ENCODE measurements at regions not wholly inside any gene's neighbourhood (a gene's known extent, or its start where the extent isn't known, plus 50 kb on each side); places are given as distances from the start of the nearest gene placed in this dataset.

DNA sequence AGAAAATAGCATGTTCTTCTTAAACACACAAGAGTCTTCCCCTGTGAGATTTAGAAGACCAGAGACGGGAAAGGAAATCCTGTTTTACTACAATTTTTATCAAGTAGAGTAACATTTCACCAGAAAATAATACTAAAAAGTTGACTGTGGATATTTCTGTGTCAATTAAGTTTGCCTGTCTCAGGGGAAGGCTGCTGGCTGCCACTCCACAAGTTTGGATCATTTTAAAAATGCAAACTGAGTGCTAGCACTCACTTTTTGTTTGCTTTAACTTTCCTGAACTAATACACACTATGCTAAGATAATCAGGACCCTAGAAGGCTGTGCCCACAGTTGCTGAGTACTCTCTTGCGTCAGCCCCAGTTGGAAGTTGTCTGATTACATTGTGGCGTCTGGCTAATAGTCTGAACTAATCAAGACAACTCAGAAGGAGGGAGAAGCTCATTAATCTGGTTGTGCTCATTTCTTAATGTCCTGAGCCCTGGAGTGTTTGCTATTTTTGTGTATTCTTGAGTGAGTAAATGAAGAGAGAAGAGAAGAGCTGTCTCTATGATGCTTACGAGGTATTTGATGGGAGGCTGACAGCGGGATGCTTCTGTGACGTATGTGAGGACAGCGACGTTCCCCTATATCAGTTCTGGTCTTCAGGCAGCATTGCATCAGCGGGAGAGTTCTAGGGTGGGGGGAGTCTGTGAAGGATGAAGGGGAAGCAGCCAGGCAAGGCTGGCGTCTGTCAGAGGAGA lies 664.2 kb downstream of the QKI start:
- TF ChIP-seq SIN3A (IDR thresholded peaks at IDR 0.05; ENCODE audit: borderline replicate concordance, insufficient read depth, low read length) (no peak), FOXP2 (optimal IDR thresholded peaks at IDR 0.05; ENCODE audit: borderline replicate concordance, extremely low read depth, extremely low read length, insufficient read depth) (no peak), POLR2AphosphoS5 (IDR thresholded peaks at IDR 0.05; ENCODE audit: low read depth, low read length) (no peak), TAF1 (IDR thresholded peaks at IDR 0.05; ENCODE audit: borderline replicate concordance, insufficient read depth, low read length) (no peak)
- TF ChIP-seq, protein P1, sequence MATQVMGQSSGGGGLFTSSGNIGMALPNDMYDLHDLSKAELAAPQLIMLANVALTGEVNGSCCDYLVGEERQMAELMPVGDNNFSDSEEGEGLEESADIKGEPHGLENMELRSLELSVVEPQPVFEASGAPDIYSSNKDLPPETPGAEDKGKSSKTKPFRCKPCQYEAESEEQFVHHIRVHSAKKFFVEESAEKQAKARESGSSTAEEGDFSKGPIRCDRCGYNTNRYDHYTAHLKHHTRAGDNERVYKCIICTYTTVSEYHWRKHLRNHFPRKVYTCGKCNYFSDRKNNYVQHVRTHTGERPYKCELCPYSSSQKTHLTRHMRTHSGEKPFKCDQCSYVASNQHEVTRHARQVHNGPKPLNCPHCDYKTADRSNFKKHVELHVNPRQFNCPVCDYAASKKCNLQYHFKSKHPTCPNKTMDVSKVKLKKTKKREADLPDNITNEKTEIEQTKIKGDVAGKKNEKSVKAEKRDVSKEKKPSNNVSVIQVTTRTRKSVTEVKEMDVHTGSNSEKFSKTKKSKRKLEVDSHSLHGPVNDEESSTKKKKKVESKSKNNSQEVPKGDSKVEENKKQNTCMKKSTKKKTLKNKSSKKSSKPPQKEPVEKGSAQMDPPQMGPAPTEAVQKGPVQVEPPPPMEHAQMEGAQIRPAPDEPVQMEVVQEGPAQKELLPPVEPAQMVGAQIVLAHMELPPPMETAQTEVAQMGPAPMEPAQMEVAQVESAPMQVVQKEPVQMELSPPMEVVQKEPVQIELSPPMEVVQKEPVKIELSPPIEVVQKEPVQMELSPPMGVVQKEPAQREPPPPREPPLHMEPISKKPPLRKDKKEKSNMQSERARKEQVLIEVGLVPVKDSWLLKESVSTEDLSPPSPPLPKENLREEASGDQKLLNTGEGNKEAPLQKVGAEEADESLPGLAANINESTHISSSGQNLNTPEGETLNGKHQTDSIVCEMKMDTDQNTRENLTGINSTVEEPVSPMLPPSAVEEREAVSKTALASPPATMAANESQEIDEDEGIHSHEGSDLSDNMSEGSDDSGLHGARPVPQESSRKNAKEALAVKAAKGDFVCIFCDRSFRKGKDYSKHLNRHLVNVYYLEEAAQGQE (IDR thresholded peaks at IDR 0.05; ENCODE audit: insufficient read depth in 1 of 2, low read depth in 2 of 2, low read length in 2 of 2), result no peak

DNA sequence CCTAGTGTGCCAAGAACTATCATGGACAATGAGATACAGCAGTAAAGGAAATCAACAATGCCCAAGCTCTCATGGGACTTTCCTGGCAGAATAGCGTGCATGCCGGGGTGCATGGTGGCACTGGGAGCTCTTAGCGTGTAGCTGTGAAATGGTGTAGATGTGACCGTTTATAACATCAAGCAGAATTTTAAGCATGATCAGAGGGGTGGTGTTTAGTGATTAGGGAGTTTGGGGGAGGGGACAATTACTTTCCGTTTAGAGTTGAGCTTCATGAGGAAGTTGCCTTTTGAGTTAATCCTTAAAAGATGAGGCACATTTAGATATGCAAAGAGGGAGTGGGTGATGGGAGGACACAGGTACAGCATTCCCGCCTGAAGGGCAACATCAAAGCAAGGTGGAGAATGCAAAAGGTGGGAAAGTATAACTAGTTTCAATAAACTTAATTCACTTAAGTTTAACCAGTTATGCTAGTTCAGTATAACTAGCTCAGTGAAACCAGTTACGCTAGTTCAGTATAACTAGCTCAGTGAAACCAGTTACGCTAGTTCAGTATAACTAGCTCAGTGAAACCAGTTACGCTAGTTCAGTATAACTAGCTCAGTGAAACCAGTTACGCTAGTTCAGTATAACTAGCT lies 661.6 kb downstream of the QKI start:
- TF ChIP-seq FOXP2 (optimal IDR thresholded peaks at IDR 0.05; ENCODE audit: borderline replicate concordance, extremely low read depth, extremely low read length, insufficient read depth) (no peak), SIN3A (IDR thresholded peaks at IDR 0.05; ENCODE audit: borderline replicate concordance, insufficient read depth, low read length) (no peak), POLR2AphosphoS5 (IDR thresholded peaks at IDR 0.05; ENCODE audit: low read depth, low read length) (no peak)
- TF ChIP-seq, protein P1 (IDR thresholded peaks at IDR 0.05; ENCODE audit: insufficient read depth in 1 of 2, low read depth in 2 of 2, low read length in 2 of 2), result no peak

DNA sequence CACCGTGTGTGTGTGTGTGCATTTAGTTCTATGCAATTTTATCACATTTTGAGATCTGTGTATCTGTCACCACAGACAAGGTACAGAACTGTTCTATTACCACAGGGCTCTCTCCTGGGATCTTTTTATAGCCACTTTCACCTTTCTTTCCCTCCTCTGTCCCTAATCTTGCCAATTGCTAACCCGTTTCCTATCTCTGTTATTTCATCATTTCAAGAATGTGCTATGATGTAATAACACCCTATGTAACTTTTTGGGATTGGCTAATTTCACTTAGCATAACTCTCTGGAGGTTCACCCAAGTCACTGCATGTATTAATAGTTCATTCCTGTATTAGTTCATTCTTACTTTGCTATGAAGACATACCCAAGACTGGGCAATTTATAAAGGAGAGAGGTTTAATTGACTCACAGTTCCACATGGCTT lies 657.7 kb downstream of the QKI start:
- TF ChIP-seq, protein P1 (IDR thresholded peaks at IDR 0.05; ENCODE audit: insufficient read depth in 1 of 2, low read depth in 2 of 2, low read length in 2 of 2), result no peak
- TF ChIP-seq SIN3A (IDR thresholded peaks at IDR 0.05; ENCODE audit: borderline replicate concordance, insufficient read depth, low read length) (no peak), TAF1 (IDR thresholded peaks at IDR 0.05; ENCODE audit: borderline replicate concordance, insufficient read depth, low read length) (no peak), POLR2AphosphoS5 (IDR thresholded peaks at IDR 0.05; ENCODE audit: low read depth, low read length) (no peak)

DNA sequence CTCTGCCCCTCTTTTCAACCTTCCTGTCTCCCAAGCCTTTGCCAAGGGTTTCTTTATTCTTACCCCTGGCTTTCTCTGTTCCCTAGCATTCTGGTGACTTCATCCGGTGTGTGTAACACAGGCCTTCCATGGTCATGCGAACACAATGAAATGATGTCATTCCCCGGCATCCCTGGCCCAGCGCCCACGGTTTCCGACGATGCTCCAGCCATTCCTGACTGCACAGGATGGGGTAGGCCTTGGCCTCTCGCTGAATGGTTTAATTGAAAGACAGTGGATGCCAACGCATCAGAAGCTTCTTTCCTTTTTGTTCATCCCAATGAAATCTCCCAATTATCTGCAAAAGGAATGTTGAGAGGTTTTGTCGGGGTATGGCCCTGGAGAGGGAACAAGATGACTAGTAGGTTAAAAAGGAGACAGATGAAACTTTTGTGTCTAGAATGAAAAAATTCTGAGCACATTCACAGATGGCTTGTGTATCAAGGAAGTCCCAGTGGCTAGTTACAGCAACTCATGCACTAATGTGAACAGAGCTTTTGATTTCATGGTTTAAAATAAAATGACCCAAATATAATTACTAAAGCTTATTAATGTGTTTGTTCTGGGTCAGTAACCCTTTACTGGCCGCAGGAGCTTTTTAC lies 655.0 kb downstream of the QKI start:
- TF ChIP-seq, protein P1 (IDR thresholded peaks at IDR 0.05; ENCODE audit: insufficient read depth in 1 of 2, low read depth in 2 of 2, low read length in 2 of 2), result no peak
- TF ChIP-seq SIN3A (IDR thresholded peaks at IDR 0.05; ENCODE audit: borderline replicate concordance, insufficient read depth, low read length), result no peak
- TF ChIP-seq POLR2AphosphoS5 (IDR thresholded peaks at IDR 0.05; ENCODE audit: low read depth, low read length), result no peak
- TF ChIP-seq FOXP2 (optimal IDR thresholded peaks at IDR 0.05; ENCODE audit: borderline replicate concordance, extremely low read depth, extremely low read length, insufficient read depth), result peak; percentile 23
